Upper lobe of left lung (tissue), 4 donors: ENCODE measurements at regions not wholly inside any gene's neighbourhood (a gene's known extent, or its start where the extent isn't known, plus 50 kb on each side); places are given as distances from the start of the nearest gene placed in this dataset.

ENCODE experiments used
- EP300 ChIP-seq, 4 donors: sonication (generic); formaldehyde crosslinking; IDR thresholded peaks; one replicate each; pipeline ENCODE4 v1.5.1; 2017; ENCODE audit warnings: antibody characterized with exemption in 4 of 4, control low read depth in 2 of 4
- POLR2A ChIP-seq, 4 donors: fragments of 450-650 bp; IDR thresholded peaks; one replicate each; pipeline ENCODE4 v1.5.1; 2016 to 2017; ENCODE audit warnings: antibody characterized with exemption in 4 of 4, mild to moderate bottlenecking in 2 of 4
- POLR2AphosphoS5 ChIP-seq, 2 donors: sonication (generic); formaldehyde crosslinking; IDR thresholded peaks; one replicate each; pipeline ENCODE4 v1.5.1; 2017; ENCODE audit warnings: antibody characterized with exemption in 2 of 2
- TF ChIP-seq, protein P1 (sequence below), 6 experiments: fragments of 450-650 bp in 4 of 6; fragments of 200-600 bp in 2 of 6; sonication (generic) in 2 of 6; IDR thresholded peaks; one replicate each; pipeline ENCODE4 v1.5.1; 2016 to 2019; ENCODE audit warnings: antibody characterized with exemption in 6 of 6

GRCh38 chr12:130109062-130109945, 53.0 kb upstream of the FZD10 start:
- TF ChIP-seq, protein P1, sequence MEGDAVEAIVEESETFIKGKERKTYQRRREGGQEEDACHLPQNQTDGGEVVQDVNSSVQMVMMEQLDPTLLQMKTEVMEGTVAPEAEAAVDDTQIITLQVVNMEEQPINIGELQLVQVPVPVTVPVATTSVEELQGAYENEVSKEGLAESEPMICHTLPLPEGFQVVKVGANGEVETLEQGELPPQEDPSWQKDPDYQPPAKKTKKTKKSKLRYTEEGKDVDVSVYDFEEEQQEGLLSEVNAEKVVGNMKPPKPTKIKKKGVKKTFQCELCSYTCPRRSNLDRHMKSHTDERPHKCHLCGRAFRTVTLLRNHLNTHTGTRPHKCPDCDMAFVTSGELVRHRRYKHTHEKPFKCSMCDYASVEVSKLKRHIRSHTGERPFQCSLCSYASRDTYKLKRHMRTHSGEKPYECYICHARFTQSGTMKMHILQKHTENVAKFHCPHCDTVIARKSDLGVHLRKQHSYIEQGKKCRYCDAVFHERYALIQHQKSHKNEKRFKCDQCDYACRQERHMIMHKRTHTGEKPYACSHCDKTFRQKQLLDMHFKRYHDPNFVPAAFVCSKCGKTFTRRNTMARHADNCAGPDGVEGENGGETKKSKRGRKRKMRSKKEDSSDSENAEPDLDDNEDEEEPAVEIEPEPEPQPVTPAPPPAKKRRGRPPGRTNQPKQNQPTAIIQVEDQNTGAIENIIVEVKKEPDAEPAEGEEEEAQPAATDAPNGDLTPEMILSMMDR (IDR thresholded peaks at IDR 0.05), result no peak
- TF ChIP-seq POLR2A (IDR thresholded peaks at IDR 0.05) (no peak), EP300 (IDR thresholded peaks at IDR 0.05) (no peak), POLR2AphosphoS5 (IDR thresholded peaks at IDR 0.05) (no peak)
